ENCODE measurements at regions not wholly inside any gene's neighbourhood (a gene's known extent, or its start where the extent isn't known, plus 50 kb on each side); places are given as distances from the start of the nearest gene placed in this dataset.

- H2AFZ ChIP-seq = no peak overlapping the region
- H3K27ac ChIP-seq (ENCODE audit: low read depth) = no peak overlapping the region
- H3K4me1 Mint-ChIP-seq = no peaks in the 10 kb centered on the region
- peaks cover 3% of the 10 kb centered on the region for H3K27me3 Mint-ChIP-seq (ENCODE audit: insufficient read depth, low read depth, poor library complexity)
- no peak overlapping the region for H3K4me2 ChIP-seq
- no peak overlapping the region for H3K4me3 Mint-ChIP-seq
- no peak for ATAC-seq
- no peaks in the 10 kb centered on the region for H4K20me1 ChIP-seq (replicated peaks; ENCODE audit: insufficient read depth)
- H3K4me1 ChIP-seq (ENCODE audit: insufficient read depth) = no peaks in the 10 kb centered on the region
- no peaks in the 10 kb centered on the region for H3K9me2 ChIP-seq (ENCODE audit: insufficient read depth)
- no peaks in the 10 kb centered on the region for H3K36me3 ChIP-seq (ENCODE audit: insufficient read depth)
- H3K9me3 Mint-ChIP-seq = no peaks in the 10 kb centered on the region
- no peaks in the 10 kb centered on the region for H3K27me3 ChIP-seq (ENCODE audit: insufficient read depth)
- no peak for DNase-seq (ENCODE audit: low spot score)
- H3K79me2 ChIP-seq (replicated peaks; ENCODE audit: insufficient read depth) = no peaks in the 10 kb centered on the region
- H3K27ac Mint-ChIP-seq = no peak overlapping the region
- TF ChIP-seq ZNF114 (CRISPR knock-in tag; IDR thresholded peaks at IDR 0.05) (no peak), POLR2AphosphoS5 (IDR thresholded peaks at IDR 0.05; ENCODE audit: low read depth) (no peak), ZNF462 (CRISPR knock-in tag; IDR thresholded peaks at IDR 0.05) (no peak), CREB1 (CRISPR knock-in tag; IDR thresholded peaks at IDR 0.05; ENCODE audit: low read depth) (no peak), JUNB (IDR thresholded peaks at IDR 0.05; ENCODE audit: unreplicated experiment) (no peak), NANOG (IDR thresholded peaks at IDR 0.05; ENCODE audit: borderline replicate concordance) (no peak), EZH2 (IDR thresholded peaks at IDR 0.05; ENCODE audit: low read depth, unreplicated experiment) (no peak), STAT1 (IDR thresholded peaks at IDR 0.05; ENCODE audit: unreplicated experiment) (no peak)
- TF ChIP-seq, protein P1, sequence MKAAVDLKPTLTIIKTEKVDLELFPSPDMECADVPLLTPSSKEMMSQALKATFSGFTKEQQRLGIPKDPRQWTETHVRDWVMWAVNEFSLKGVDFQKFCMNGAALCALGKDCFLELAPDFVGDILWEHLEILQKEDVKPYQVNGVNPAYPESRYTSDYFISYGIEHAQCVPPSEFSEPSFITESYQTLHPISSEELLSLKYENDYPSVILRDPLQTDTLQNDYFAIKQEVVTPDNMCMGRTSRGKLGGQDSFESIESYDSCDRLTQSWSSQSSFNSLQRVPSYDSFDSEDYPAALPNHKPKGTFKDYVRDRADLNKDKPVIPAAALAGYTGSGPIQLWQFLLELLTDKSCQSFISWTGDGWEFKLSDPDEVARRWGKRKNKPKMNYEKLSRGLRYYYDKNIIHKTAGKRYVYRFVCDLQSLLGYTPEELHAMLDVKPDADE (IDR thresholded peaks at IDR 0.05) = no peak
- TF ChIP-seq, protein P2, sequence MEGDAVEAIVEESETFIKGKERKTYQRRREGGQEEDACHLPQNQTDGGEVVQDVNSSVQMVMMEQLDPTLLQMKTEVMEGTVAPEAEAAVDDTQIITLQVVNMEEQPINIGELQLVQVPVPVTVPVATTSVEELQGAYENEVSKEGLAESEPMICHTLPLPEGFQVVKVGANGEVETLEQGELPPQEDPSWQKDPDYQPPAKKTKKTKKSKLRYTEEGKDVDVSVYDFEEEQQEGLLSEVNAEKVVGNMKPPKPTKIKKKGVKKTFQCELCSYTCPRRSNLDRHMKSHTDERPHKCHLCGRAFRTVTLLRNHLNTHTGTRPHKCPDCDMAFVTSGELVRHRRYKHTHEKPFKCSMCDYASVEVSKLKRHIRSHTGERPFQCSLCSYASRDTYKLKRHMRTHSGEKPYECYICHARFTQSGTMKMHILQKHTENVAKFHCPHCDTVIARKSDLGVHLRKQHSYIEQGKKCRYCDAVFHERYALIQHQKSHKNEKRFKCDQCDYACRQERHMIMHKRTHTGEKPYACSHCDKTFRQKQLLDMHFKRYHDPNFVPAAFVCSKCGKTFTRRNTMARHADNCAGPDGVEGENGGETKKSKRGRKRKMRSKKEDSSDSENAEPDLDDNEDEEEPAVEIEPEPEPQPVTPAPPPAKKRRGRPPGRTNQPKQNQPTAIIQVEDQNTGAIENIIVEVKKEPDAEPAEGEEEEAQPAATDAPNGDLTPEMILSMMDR (conservative IDR thresholded peaks at IDR 0.05; ENCODE audit: low read depth in 2 of 2) = no peak
- H3F3A ChIP-seq (replicated peaks; ENCODE audit: low read depth) = no peaks in the 10 kb centered on the region
- no peaks in the 10 kb centered on the region for H3K36me3 Mint-ChIP-seq (ENCODE audit: low read depth)
- no peak overlapping the region for H3K4me3 ChIP-seq
These were observed 257.6 kb upstream of the HS3ST5 start for GRCh38 chr6:114600381-114600780.

Data from GM23338 (cell line).